NCI-H510A treated with DMSO at 0.1 percent for 48 hours (cell line): ENCODE measurements at regions not wholly inside any gene's neighbourhood (a gene's known extent, or its start where the extent isn't known, plus 50 kb on each side); places are given as distances from the start of the nearest gene placed in this dataset.

Experiments
- DNase-seq: peaks from one replicate; lab custom pipeline; 2025; lab: John Stamatoyannopoulos, UW

- no peak for DNase-seq
Measured at GRCh38 chr2:226207671-226208070, 591.9 kb downstream of the IRS1 start.

- DNase-seq, result no peak
Measured at GRCh38 chr2:226199555-226199954, 600.1 kb downstream of the IRS1 start.

DNA sequence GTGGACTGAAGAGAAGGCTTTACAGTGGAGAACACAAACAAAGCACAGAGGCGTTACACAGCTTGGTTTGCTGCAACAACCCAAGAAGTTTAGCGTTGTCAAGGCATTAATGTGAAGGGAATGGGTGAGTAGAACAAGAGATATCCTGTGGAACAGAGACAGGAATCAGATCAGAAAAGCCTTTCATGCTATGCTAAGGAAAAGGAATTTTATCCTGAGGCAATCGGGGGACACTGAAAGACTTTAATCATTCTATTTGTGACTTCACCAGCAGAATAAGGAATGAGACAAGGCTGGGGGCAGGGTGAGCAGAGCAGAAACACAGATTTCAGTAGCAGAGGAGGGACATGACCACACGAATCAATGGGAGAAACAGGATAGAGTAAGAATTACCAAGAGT is 600.7 kb downstream of the IRS1 start:
- DNase-seq, result no peak

DNA sequence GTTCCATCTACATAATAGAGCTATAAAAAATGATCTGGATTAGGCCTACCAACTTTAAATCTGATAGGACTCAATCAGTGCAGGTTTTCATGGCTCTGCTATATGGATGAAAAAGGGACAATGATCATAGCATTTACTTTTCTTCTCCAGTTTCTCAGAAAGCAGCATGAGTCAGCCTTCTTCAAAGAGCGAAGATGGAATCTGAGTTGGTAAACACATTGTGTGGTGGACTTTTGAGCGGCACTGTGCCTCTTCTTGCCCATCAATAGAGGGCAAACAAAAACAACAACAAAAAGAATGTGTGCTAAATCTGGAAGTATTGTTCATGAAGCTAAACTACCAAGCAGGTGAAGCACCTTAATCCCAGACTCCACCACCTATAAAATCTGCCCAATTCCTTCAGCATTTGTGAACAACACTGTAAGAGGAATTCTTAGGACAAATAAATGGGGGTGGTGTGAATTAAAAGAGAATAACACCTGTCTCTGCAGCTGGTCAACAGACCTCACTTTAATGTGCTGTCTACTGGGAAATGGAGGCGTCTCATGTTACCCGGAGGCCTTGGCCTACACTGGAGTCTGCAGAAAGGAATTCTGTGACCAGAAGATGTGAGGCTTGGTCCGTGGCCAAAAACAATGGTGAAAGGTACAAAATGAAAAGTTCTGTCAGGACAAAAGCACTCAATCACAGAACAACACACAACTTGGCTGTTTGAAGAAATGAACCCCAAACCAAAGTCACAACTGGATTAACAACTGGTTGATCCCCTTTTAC is 609.0 kb downstream of the IRS1 start:
- DNase-seq, result peak; percentile 20

GRCh38 chr2:226189061-226189460 is 610.6 kb downstream of the IRS1 start:
- DNase-seq, result no peak

- no peak for DNase-seq
Measured at GRCh38 chr2:226187616-226188015, 612.0 kb downstream of the IRS1 start.

GRCh38 chr2:226187156-226187555 is 612.5 kb downstream of the IRS1 start:
- DNase-seq, result no peak

GRCh38 chr2:226185616-226186211 is 613.9 kb downstream of the IRS1 start:
- DNase-seq, result no peak

- DNase-seq, result no peak
Measured at GRCh38 chr2:226184940-226185615, 614.5 kb downstream of the IRS1 start.

GRCh38 chr2:226184540-226184939 is 615.1 kb downstream of the IRS1 start:
- no peak for DNase-seq

DNA sequence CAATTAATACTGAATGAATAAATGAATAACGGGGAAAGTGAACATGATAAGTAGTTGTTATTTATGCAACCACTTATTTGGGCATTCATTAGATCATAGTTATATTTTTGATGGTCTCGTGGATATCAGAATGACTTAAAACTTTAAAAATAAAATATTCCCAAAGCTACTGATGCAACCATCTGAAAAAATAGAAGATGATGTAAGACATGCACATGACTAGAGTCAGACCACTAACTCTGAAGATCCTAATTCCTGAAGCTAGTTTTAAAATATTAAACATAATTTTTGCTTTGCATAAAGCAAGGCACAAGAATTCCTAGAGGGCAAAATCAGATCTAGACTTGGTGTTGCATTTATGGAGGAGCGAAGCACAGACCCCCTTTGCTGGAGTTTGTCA is 616.1 kb downstream of the IRS1 start:
- no peak for DNase-seq

DNA sequence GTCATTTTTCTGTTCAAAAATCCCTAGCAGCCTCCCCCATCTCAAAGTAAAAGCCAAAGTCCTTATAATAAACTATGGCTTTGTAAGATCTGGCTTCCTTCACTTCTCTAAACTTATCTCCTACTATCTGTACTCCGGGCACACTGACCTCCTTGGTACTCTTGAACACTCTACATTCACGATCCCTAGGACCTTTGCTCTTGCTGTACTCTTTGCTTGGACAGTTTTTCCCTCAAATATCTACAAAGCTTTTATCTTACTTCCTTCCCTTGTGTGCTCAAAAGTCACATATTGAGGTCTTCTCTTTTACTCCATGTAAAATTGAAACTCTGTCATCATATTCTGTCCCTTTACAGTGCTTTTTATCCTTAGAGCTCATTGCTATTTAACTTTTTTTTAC is 616.6 kb downstream of the IRS1 start:
- no peak for DNase-seq

DNA sequence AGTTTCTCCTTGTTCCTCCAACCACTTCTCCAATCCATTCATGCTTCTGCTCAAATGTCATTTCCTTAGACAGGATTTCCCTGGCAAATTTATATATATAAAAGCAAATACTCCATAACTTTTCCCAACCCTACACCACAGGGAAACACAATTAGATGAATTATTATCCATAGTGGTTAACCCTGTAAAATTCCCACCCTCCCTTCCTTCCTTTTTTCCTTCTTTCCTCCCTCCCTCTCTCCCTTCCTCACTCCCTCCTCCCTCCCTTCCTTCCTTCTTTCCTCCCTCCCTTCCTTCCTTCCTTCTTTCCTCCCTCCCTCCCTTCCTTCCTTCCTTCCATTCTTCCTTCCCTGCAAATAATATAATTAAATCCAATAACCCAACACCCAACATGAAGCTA is 617.7 kb downstream of the IRS1 start:
- DNase-seq, result no peak

DNA sequence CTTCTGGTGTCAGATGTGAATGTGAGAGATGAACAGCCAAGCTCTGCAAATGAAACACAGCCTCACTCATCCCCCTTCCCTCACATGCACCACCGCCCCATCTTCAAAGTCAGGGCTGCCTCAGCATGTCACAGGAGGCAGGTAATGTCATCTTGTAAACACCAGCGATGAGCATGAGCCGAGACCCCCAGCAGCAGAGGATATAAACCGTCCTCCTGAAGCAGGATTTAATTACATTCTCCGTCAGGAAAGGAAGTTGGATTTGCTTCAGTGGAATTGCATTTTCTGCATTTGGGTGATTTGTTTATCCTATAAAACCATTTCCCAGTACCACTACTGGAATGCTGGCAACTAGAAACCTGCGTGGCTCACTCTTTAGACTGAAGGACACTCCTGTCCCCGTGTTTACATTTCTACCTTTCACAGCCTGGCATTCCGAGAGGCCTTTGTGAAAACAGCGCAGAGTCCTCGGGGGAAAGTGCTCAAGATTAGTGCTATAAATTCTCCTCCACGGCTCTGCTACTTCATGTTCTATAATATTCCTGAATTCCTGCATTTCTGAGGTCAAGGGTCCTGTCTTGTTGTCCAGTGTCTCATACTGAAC is 619.2 kb downstream of the IRS1 start:
- no peak for DNase-seq

DNA sequence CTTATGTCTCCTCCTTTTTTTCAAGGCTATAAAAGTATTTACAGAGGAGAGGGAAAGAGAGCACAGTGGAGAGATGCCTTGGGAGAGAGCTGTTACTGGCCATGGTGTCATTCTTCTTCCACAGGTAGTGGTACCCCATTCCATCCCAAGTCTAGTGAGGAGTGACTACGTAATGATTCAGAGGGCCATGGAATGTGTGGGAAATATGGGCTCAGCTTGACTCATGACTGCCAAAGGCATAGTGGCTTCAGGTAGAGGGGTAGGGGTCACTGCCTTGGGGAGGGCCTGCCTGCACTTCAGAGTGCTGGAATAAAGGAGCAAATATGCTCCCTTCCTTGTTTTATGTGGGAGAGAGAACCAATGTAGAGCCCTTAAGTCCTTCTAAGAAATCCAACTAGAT is 620.6 kb downstream of the IRS1 start:
- no peak for DNase-seq

GRCh38 chr2:226176283-226176984 is 623.2 kb downstream of the IRS1 start:
- no peak for DNase-seq

- no peak for DNase-seq
Measured at GRCh38 chr2:226174390-226174789, 625.2 kb downstream of the IRS1 start.

DNA sequence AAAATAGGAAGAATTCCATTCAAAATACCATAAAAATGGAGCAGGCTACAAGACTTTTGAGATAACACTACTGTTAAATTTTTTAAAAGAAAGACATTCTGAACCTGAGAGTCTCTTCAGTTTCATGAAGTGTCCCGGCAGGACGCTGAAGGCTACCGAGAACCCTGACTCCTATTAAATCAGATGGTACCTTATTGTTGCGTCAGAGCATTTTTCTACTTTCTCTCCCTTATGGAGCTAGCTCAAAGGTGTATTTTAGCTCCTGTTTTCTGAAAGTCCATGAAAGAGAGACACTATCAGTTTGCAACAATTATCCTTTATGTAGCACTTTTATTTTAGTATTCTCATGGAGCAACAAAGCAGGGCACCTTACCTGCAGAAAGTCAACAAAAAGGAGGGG is 626.7 kb downstream of the IRS1 start:
- no peak for DNase-seq

DNA sequence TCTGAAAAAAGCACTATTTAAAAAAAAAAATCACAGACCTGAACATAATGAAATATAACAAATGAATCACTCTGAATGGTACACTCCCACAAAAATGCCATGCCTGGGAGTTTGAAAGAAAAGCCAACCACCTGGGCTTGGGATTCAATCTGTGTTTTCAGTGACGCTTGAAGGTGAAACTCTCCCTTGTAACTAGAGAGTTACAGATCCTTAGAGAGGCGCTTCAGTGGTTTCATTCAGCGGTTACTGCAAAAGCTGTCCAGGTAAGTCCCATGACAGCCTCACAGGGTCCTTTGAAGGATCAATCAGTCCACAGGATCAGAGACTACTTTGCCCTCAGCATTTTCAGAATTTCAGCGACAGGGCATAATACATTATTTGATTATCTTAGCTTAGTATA is 627.3 kb downstream of the IRS1 start:
- no peak for DNase-seq

DNA sequence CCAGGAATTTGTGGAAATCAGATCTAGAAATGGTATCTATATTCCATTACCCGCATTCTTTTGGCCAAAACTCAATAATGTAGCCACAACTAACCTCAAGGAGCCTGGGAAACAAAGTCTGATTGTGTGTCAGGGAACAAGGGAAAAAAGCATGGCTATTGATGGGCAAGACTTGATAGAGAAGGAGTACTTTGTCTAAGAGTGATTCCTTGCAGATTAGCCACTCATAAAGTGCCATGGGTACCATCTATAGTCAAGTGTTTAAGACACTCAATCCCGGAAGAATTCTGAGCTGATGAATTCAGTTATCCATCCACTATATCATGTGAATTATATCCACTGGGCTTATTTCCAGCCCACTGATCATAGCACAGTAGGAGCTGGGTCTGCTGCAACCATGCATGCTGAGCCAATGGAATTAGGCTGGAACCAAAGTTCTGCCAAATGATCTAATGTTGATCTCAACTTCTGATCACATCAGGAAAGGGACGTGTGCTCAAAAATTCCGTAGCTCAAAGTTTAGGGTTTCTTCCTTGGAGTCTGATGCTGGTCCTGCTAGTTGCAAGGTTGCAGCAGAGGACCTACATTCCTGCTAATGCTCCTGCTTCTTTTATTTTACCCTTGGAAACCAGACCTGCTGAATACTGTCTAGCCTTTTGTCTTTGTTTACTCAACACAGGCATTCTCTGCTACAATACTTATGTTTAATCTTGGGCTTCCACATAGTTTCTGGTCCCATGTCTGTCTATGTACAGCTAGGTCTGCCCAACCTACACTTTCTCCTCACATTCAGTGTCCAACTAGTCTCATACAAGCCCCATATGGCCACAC is 629.7 kb downstream of the IRS1 start:
- no peak for DNase-seq

DNA sequence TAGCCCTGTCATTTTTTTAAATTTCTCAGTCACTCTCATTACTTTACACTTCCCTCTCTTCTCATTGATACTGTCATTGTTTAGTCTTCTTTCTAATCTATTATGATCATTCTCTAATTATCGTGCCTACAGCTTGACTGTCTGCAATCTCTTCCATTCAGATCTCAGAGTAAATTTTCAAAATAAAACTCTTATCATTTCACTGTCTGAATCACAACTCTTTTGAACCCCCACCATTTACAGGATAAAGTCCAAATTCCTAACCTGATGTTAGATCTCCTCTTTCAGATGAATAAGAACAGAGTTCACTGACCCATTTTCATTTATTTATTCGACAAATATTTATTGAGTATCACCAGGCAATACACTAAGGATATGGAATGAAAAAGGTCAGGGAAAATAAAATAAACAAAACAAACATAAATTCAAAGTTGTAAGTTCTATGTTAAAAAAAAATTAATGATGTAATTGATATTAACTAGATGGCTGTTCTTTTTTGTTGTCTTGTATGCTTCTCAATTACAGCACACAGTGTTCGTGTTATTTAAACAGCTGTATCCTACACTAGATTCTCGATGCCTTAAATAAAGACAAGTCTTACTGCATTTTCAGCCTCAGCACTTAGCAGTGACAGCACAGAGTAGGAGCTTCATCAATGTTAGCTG is 631.0 kb downstream of the IRS1 start:
- DNase-seq, result no peak
